GM20431 (cell line): ENCODE measurements at regions not wholly inside any gene's neighbourhood (a gene's known extent, or its start where the extent isn't known, plus 50 kb on each side); places are given as distances from the start of the nearest gene placed in this dataset.

Experiments
- in situ Hi-C: fragments of 300-500 bp; cut with MseI, MboI; formaldehyde crosslinking; loops from one replicate; pipeline ENCODE4 v1.15.0; 2020; ENCODE audit warnings: low sequenced_read_pairs; ENCODE audit not compliant: unreplicated experiment

DNA sequence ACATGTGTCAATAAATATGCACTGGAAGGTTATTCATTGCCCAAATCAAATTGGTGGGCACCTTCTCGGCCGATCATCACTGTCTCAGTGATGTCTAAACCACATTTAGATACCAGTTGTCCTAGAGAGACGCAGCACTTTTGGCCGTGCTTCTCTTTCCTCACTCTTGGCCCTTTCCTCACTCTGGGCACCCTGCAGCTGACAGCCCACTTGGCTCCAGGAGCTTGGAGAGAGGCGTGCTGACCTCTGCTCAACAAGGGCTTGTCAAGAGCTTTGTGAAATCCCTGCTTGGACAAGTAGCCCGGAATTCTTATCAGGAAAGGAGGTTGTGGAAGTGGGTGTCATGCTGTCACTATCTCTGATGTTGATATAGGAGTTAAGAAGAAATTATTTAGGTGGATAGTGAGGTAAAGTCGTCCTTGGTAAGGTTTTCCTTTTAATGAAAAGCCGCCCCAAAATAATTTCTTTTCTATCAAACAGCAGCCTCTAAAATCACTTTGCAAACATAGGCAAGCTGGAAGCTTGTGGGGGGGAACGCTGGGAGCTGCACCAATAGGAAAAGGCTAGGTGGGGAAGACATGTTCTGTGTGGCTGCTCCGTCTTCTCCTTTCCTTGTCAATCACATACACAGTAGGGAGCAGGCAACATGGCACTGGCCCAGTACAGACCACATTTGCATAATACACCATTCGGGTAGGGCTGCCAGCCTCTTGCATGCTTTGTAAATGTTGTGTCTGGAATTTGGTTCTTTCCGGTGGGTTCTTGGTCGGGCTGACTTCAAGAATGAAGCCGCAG is 126.8 kb upstream of the UBE3A start:
- in situ Hi-C loops: no loop called here

DNA sequence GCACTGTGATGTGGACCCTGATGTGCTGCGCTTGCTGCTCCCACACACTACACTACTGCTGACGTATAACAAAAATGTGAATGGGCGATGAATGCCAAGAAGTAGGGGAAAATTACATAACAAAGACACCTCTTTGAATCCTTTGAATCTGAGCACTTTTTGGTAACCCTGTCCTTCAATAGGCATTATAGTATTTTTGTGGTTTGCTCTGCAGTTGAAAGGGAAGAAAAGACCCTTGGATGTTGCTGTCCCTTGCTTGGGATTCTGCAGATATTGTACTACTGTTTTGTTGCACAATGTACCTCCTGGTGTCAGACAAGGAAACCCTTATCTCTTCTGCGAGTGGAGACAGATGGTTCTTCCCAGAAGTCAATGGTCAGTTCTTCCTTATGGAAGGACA is 124.8 kb upstream of the UBE3A start:
- in situ Hi-C loops: no loop called here

DNA sequence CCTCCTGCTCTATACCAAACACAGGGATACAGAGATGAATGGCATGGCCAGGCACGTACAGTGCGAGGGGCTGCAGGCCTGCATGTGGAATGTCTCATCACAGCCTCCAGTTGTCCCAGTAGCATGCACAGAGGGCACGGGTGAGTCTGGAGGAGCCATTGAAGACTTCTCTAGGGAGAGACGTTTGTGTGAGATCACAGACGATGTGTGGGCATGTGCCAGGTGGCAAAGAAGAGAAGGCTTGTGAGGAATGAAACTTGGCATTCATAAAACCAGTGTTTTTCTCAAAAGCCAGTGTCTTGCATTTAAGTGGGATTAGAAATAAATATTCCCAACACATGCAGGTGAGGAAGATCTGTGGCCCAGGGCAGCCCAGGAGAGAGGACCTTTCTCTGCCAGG is 119.1 kb upstream of the UBE3A start:
- in situ Hi-C loops: no loop called here

DNA sequence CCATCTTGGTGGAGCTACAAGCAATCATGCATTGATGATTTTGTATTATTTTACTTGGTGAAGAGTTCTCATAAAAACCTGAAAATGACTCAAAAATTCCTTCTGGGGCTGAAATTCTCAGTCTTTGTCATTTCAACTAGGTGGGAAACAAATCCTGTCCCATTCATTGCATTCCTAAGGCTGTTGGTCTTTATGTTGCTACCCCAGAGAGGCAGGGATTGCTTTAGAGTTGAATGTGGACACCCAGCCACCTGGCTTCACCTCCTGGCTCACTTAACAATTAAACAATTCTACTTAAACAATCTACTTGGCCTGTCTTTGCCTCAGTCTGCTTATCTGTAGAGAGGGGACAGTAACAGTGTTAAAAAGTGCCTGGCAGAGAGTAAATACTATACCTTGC is 117.3 kb upstream of the UBE3A start:
- in situ Hi-C loops: no loop called here

DNA sequence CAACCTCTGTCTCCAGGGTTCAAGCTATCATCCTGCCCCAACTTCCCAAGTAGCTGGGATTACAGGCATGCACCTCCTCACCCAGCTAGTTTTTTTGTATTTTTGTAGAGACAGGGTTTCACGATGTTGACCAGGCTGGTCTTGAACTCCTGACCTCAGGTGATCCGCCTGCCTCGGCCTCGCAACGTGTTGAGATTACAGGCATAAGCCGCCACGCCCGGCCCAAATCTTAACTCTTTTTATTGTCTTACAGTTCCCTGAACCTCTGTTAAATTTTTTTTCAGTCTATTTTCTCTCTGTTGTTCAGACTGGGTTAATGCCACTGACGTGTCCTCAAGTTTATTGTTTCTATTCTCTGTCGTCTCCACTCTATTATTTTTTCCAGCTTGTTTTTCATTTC is 115.8 kb upstream of the UBE3A start:
- in situ Hi-C loops: no loop called here

DNA sequence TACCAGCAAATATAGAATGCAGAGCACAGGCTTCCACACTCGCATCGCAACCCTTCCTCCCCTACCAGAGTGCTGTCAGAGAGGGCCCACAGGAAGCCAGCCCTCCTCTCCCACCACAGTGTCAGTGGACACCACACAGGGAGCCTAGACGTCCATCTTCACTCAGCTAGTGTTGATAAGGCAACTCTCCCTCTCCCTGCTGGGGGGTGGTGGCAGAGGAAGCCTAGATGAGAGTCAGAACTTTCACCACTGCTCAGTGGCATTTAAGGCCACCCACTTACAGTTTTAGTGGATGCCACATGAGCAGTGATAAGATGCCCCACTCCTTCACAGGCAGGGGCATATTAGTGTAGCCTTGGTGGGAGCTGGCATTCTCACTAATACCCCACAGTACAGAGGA is 109.8 kb upstream of the UBE3A start:
- in situ Hi-C loops: no loop called here

DNA sequence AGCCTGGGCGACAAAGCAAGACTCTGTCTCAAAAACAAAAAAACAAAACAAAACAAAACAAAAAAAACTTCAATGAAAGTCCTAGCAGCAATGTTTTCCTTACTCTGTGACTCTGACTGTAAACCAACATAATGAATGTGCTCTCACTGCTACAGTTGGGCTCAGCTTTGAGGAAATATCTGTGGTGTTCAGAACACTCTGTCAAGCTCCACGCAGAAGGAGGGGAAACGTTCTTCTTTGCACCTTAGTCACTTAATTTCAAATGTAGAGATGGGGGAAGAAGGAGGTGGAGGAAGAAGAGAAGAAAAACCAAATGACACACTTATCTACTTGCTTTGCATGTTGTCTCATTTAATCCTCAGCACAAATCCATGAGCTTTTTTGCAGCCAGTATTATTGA is 107.1 kb upstream of the UBE3A start:
- in situ Hi-C loops: no loop called here

DNA sequence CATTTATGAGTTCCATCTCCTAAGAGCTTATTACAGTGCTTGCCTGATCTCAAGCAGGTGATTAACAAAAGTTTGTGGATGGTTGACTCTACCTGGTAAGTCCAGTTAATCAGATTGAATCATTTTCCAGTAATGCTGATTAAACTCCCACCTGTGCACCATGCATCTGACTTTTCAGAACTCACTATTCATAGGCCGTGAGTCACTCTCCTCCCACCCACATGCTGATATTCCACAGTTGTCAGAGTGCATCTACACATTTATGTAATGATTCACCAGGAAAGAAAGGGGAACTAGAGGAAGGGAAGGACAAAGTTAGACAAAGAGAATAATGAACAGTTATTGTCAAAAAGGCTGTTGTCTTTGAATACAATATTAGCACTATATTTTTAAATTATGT is 106.2 kb upstream of the UBE3A start:
- in situ Hi-C loops: no loop called here

DNA sequence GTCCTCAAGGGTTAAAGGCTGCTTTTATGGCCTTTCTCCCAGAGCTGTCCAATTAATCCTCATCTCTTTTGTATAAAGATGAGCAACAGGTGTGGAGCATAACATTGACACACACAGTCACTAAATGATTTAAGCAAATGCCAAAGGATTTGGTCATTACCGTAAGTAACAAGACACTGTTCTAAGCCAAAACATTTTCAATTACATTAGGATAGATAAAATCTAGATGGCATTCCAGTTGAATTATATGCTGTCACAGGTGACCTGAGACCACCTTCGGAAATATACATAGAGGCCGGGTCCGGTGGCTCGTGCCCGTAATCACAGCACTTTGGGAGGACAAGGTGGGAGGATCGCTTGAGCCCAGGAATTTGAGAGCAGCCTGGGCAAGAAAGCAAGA is 105.3 kb upstream of the UBE3A start:
- in situ Hi-C loops: no loop called here

DNA sequence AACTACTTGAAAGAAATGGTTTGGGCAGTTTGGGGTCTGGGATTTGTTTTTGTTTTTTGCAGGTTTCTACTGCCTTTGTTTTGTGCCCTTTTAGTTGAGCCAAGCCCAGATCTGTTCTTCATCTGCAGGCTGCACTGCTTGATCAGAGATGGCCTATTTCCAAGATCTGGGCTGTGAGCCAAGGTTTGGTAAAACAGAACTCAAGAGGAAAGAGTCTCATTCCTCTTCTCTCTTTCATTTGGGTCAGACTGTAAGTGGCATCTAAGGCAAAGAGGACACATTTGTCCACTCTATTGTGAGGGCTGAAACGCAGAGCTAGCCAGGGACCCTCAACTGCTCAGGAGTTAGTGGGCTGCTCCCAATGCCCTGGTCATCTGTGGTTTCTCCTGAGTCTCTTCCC is 104.4 kb upstream of the UBE3A start:
- in situ Hi-C loops: no loop called here

DNA sequence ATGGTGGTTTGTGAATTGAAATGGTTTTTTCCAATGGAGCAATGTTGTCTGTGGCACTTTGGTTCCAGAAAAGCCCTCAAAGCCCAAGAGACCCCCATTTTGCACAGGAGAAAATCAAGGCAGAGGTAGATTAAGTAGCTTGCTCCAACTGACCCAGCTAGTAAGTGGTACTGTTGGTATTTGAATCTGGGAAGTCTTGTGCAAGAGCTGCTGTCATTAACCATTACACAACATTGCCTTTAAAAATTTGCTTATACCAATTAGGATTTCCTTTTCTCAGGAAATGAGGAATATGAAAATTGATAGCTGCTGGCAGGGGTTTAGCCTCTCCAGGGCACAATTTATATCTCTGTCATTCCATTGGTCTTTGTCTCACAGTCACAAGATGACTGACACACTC is 102.4 kb upstream of the UBE3A start:
- in situ Hi-C loops: no loop called here

DNA sequence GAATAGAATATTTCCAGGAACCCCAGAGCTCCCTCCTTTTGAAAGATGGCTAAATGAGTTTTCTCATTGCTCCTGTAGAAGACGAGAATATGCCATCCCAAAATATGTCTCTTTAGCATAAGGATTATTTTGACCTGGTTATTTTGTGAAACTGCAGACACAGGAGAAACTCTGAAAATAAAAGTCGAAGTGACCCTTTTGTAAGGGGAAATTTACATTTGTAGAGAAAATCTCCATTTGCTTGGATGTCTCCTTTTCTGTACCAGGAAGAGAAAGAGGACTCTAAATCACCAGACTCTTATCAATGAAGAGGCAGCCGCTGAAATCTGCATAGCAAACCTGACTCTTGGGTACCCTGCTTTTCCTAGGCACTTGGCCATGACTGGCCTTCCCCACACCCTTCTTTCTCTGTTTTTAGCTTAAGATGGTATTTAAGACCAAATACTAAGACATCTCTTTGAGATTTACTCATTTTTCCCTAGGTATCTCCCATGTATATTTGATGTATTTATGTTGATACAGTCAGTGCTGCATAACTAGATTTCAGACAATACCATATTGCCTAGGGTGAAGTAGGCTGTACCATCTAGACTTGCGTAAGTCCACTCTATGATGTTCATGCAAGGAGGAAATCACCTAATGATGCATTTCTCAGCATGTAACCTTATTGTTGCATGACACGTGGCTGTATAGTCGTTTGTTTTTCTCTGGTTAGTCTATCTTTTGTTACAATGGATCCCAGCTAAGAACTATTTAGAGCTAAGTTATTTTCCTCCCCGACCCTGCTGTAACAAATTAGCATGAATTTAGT is 98.2 kb upstream of the UBE3A start:
- in situ Hi-C loops: no loop called here

DNA sequence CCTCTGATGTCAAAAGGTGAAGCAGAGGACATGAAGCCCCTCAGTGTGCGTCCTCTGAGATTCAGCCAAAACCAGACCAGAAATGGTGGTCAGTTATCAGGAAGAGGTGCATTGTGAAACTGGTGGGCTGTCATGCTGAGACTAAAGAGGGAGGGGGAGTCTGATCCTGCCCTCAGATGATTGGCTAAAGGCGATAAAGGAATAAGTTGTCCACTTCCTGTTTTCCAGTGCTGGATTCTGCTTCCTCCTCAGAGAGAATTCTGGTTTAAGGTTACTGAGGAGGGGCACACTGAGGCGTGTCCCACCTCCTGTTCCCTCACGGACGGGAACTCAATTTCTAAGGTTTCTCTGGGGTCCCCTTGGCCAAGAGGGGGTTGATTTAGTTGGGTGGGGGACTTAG is 97.0 kb upstream of the UBE3A start:
- in situ Hi-C loops: no loop called here

DNA sequence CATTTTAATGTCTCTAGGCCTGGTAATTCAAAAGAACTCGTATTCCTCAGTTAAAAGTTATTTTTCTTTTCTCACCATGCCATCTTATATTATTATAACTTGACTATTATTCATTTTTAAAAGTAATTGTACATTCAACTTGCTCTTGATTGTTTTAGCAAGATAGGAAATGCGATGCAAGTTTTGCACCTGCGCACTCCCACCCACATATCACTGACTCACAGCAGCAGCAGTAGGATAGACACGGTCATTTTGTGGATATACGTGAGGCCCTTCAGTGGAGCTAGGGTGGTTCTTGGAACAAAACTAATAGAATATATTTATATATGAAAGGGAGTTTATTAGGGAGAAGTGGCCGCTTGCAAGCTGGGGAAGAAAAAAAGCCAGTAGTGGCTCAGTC is 95.5 kb upstream of the UBE3A start:
- in situ Hi-C loops: no loop called here

DNA sequence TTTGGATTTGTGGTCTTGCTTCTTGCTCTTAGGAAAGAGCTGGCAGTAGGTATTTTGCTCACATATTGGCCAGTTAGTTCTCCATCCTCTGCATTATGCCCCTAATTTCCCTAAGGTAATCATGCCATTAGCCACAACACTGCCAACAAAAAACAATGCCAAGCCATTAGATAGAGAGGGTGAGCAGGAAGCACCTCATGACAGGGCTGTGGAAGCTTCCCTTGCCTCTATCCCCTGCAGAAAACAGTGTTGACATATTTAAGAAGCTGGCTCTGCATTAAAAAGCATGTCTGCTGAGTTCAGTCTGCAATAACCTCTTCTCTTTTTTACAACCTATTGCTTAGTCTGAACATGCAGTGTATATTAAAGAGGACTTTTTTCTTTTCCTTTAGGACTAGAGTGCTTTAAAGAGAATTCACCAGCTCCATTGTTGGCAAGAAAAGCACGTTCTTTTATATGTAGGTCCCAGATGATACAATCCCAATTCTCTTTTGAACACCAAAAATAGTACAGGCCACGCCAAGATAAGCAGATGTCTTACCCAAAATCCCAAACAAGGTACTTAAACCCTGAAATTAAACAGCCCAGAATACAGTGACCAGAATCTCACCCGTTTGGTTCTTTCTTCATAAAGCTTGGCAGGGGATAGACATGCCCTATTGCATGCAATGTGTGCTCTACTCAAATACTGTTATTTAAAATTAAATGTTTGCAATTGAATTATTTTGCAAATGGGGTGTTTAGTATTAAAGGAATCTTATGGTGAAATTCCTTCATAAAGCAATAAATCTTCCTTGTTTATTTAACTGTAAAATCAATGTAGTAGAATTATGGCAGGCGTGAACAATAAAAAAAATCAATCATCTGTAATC is 93.7 kb upstream of the UBE3A start:
- in situ Hi-C loops: no loop called here

DNA sequence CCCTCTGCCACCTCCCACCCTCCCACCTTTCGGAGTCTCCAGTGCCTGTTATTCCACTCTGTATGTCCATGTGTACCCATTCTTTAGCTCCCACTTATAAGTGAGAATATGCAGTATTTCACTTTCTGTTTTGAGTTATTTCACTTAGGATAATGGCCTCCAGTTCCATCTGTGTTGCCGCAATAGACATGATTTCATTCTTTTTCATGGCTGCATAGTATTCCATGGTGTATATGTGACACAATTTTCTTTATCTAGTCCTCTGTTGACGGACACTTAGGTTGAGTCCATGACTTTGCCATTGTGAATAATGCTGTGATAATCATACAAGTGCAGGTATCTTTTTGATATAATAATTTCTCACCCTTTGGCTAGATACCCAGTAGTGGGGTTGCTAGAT is 91.0 kb upstream of the UBE3A start:
- in situ Hi-C loops: no loop called here

DNA sequence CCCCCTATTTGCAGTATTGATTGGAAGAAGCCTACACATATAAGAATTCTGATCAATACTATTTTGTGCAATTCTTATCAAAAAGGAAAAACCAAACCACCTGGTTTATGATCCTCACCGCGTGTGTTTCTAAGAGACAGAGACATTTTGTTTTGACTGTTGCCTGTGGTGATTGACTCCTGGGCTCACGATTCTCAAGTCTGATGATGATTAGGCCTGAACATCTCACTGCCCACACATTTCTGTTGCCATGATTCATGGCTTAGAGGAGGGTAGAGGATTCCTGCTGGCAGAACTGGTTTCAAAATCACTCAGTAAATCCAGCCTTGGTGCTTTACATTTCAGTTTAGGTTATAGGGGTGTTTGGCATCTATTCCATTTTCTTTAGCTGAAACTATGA is 88.3 kb upstream of the UBE3A start:
- in situ Hi-C loops: no loop called here

DNA sequence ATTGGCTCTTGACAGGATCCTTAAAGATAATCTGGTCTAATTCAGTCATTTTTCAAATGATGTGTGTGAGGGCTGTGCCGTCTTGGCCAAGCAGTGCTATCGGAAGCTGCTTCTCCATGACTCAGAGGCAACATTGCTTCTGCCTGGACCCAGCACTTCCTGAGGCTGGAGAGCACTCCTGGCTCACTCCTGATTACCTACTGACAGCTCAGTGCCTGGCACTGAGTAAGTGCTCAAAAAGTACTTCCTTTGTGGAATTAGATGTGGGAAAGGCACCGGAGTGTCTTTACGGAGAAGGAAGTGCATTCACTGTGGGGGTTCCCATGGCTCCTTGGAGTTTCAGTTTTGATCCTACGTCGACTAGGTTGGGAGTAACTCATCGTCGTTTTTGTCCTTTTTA is 86.9 kb upstream of the UBE3A start:
- in situ Hi-C loops: no loop called here

DNA sequence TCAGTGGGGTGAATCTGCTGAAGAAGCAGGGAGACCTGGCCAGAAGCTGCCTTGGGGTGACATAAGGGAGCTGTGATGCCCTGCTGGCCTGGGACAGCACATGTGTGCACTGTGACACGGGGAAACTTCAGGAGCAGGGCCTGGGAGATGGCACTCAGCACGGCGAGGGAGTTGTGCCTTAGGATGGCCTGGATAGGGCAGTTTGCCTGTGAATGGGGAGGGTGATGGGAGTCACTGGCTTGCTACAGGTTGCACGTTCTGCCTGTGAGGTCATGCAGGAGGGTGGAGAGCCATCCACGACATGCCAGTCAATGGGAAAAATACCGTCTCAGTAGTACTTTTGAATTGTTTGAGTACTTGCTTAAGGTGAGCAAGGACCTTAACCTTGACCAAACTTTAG is 76.8 kb upstream of the UBE3A start:
- in situ Hi-C loops: no loop called here

DNA sequence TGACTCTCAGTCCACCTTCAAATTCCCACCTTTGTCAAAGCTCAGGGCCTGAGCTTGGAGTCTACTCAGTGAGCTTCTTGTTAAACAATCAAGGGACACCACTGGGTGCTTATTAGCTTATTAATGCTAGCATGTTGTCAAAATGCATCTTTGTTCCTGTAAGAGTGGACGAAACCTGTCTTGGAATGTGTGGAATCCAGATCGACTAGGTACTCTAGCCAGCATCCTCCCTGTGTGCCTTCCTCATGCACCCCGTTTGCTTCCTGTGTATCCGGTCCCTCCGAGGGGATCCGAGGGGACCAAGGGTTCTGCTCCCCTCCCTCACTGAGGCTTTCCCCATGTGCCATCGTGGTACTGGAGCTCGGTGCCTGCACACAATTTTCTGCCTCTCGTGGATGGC is 75.7 kb upstream of the UBE3A start:
- in situ Hi-C loops: no loop called here

DNA sequence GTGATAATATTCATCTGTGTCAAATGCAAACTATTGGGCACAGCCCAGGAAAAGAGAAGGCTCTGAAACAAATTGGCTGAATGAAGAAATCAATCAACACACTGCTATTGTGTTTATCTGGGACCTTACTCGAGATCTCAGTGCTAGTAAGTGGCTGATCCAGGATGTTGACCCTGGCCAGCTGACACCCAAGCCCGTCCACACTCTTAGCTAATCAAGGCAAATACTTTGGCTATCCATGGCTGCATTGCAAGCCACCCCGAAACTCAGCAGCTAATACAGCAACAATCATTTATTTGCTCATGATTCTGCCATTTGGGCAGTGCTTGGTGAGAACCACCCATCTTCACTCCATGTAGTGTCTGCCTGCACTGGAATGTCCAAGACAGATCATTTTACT is 74.1 kb upstream of the UBE3A start:
- in situ Hi-C loops: no loop called here
